Keratinocyte (primary cell): ENCODE measurements at regions not wholly inside any gene's neighbourhood (a gene's known extent, or its start where the extent isn't known, plus 50 kb on each side); places are given as distances from the start of the nearest gene placed in this dataset.

Experiments
- EZH2 ChIP-seq: IDR thresholded peaks from one replicate; pipeline ENCODE4 v1.6.1; 2012; ENCODE audit warnings: inconsistent platforms, mild to moderate bottlenecking, low read length, moderate library complexity
- TF ChIP-seq, protein P1 (sequence below), 3 experiments: IDR thresholded peaks in 1 of 3; conservative IDR thresholded peaks in 1 of 3; optimal IDR thresholded peaks in 1 of 3; 2 replicates in 2 of 3; 3 replicates in 1 of 3; pipeline versions ENCODE3 to v1.5.1; 2011; ENCODE audit warnings: low read length in 3 of 3, mild to moderate bottlenecking in 3 of 3, moderate library complexity in 2 of 3, control low read depth in 1 of 3, inconsistent platforms in 1 of 3; ENCODE audit not compliant: insufficient read depth in 2 of 3; ENCODE audit errors: extremely low read depth in 1 of 3

DNA sequence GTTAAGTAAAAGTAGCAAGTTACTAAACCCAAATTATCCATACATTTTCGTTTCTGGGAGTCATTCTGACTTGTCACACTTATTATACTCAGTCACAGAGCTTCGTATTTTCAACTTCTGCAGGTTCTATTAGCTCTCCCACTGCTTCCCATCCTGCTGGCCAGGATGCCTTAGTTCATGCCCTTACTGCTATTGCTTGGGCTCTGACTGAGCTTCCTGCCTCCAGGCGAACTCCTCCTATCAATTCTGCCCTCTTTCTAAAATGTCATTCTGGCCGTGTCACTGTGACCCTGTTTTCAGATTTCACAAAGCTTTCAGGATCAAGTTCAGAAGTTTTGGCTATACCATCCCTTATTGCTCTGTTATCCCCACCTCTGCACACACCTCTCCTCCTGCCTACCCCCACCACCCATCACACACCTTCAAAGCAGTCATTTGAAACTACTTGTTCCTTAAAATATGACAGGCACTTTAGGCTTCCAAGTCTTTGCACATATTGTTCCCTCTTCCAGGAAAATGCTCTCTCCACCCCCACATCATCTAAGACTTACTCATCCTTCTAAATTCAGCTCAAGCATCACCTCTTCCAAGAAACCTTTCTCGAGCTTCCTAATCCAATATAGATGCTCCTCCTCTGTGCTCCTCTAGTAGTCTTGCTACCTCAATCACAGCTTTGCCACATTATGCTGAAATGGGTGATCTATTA is 278.0 kb downstream of the BRINP2 start:
- TF ChIP-seq, protein P1, sequence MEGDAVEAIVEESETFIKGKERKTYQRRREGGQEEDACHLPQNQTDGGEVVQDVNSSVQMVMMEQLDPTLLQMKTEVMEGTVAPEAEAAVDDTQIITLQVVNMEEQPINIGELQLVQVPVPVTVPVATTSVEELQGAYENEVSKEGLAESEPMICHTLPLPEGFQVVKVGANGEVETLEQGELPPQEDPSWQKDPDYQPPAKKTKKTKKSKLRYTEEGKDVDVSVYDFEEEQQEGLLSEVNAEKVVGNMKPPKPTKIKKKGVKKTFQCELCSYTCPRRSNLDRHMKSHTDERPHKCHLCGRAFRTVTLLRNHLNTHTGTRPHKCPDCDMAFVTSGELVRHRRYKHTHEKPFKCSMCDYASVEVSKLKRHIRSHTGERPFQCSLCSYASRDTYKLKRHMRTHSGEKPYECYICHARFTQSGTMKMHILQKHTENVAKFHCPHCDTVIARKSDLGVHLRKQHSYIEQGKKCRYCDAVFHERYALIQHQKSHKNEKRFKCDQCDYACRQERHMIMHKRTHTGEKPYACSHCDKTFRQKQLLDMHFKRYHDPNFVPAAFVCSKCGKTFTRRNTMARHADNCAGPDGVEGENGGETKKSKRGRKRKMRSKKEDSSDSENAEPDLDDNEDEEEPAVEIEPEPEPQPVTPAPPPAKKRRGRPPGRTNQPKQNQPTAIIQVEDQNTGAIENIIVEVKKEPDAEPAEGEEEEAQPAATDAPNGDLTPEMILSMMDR (optimal IDR thresholded peaks at IDR 0.05 in 1 of 3, IDR thresholded peaks at IDR 0.05 in 1 of 3, conservative IDR thresholded peaks at IDR 0.05 in 1 of 3; ENCODE audit: extremely low read depth in 1 of 3, insufficient read depth in 2 of 3, low read length in 3 of 3) = no peak
- TF ChIP-seq EZH2 = no peak
